ENCODE measurements at regions not wholly inside any gene's neighbourhood (a gene's known extent, or its start where the extent isn't known, plus 50 kb on each side); places are given as distances from the start of the nearest gene placed in this dataset.

DNA sequence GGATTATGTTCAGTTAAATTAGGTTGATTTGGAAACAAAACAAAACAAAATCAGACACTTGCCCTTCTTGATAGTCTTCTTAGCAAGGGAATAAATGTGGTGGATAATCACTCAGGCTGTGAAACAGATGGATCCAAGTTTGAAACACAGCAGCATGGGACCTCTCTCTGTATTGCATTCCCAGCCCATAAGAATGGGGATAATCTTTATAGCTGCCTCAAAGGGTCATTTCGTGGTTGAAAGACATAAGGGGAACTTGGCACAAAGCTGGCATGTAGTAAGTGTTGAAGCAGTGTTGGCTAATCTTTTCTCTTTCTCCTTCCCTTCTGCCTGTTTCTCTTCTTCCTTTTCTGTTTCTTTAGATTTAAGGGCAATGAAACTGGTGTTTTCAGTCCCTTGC, 333.9 kb upstream of the TLE4 start:
- DNase-seq: peak; percentile 46

DNA sequence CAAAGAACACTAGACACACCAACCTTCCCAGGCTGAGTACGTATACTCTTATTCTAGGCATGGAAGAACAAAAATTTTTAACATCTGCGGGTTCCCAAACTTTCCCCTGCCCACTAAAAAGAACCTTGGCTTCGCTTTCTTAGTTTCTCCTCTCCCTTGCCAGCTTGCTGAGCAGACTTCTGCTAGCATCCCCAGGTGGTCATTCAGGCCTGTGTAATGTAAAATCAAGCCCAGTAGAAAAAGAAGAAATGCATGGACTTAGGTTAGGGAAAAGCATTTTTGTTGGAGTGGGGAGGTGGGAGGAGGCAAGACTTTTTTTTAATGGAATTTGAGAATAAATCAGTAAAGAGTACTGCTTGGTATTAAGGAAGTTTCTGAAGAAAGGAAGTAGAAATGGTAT, 331.0 kb upstream of the TLE4 start:
- DNase-seq: no peak

DNA sequence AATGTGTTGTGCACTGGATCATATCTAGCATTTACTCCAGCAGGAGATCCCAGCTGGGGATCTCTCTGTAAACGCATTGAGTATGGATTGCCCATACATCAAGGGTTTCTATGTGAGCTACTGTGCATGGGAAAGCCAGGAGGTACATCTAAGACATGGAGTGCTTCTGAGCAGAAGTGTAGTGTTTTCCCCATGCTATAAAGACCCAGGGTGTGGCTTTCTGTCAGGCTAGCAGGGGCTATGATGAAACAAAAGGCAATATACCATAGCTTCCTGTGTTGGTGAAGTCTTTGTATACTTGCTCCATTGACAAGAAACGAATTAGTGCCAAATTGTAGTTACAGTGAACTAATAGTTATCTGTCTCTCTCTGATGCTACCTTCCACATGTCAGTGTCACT, 329.3 kb upstream of the TLE4 start:
- DNase-seq: no peak

DNA sequence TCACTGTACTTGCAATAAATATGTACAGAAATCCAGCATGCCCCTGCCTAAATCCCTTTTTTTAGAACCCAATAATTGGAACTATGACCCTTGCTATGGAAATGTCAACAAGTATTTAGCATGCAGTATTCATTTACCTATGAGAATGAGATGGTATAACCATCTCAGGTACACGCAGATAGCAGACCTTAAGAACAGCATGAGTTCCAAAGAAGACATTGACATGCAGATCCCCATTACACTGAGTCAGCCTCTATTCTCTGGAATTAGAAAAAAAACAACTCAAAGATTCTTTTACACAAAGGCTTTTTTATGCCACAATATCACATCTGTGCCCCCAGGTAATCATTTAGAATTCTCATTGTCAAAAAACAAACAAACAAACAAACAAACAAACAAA, 325.6 kb upstream of the TLE4 start:
- DNase-seq: no peak

DNA sequence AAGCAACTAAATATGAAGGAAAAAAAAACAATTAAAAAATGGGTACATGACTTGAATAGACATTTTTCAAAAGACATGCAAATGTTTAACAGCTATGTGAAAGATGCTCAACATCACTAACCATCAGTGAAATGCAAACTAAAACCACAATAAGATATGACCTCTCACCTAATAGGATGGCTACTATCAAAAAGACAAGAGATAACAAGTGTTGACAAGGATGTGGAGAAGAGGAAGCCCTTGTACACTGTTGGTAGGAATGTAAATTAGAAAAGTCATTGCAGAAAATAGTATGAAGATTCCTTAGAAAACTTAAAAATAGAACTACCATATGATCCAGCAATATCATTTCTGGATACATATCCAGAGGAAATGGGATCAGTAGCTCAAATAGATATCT, 324.7 kb upstream of the TLE4 start:
- no peak for DNase-seq

DNA sequence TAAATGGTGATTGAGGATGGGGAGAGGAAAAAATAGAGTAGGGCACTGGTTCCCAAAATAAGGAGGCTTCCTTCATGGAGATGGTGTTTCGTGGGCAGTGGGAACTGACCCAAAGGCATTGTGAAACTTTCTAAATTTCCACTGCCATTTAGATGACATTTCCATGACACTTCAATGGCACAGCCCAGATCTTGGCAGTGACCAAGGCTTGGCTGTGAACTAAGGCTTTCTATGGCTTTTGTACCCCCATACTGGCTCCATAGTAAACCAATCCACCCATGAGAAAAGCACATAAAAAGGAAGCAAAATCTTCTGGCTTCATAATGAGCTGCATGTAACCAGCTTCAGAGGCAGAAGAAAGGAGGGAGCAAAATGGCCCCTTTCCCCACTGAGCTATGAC, 321.0 kb upstream of the TLE4 start:
- no peak for DNase-seq

DNA sequence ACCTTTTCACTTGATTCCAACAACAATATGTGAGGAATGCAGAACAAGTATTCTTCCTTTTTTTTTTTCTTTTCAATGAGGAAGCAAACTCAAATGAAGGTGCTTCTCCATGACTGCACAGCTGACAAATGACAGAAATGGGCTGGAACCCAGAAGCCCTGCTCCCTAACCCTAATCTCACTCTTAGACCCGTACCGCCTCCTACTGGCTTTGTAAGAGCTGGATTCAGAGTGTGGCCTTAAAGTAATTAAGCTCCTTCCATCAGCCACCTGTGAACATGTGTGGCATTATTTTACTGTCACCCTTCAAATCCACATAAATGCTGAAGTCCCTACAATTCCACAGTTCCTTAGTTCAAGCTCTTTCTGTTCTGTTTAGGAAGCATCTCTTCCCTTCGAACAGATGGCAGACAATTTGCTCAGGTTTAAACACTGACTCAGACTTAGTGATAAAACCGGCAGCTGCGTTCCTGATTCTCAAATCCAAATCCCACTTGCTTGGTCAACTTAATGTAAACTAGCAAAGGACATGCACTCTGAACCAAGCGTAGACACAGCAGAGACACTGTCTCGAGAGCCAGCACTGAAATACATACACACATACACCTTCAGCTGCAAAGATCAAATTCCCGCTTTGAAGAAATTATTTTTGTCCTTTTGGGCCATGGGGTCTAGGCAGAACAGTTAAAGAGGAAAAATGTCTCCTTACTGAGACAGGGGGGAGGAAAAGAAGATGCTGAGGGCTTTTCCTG, 316.7 kb upstream of the TLE4 start:
- DNase-seq: peak; percentile 10

DNA sequence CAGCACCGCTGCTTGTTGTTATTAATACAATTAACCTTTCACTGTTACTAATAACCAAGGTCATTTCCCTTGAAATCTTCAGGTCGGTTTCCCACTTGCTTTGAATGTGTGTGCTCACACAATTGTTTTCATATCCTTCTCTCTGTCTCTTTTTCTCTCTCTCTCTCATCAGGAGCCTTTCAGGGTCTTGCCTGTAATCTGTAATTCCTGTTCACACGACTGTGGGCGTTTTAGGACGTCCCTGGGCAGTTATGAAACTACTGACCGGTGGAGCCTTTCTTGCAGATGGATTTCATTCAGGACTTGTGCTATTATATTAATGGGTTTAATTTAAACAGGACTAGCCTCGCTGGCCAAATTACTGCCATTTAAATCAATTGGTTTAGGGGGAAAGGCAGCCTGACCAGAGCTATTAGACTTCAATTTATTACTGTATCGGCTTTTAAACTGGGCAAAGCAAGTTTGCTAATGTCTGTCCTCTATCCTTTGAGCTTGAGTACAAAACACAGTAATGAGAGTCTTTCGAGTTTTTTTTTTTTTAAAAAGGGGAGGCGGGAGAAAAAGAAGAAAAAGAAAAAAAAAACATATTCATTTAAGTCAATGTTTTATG, 316.0 kb upstream of the TLE4 start:
- no peak for DNase-seq

DNA sequence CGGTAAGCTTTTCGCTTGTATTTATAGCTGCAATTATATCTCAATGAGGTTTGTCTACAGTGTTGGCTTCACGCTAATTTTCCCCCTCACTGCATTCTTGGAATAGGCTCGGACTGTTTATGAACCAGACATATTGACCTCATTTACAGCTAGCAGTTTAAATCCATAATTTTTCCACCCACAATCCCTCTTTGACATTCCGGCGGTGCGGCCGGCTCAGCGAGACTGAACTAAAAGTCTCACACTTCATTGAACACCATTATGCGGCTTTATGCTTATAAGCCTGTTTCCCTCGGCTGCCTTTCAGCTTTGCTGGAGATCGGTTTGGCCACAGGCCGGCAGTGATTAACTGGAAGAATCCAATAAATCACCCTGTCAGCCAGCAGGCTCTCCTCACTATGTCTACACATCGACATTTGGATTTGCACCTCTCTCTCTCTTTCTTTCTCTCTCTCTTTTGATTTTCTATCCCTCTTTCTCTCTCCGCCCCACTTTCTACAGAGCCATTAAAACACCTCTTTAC, 315.0 kb upstream of the TLE4 start:
- peak; percentile 77 for DNase-seq

DNA sequence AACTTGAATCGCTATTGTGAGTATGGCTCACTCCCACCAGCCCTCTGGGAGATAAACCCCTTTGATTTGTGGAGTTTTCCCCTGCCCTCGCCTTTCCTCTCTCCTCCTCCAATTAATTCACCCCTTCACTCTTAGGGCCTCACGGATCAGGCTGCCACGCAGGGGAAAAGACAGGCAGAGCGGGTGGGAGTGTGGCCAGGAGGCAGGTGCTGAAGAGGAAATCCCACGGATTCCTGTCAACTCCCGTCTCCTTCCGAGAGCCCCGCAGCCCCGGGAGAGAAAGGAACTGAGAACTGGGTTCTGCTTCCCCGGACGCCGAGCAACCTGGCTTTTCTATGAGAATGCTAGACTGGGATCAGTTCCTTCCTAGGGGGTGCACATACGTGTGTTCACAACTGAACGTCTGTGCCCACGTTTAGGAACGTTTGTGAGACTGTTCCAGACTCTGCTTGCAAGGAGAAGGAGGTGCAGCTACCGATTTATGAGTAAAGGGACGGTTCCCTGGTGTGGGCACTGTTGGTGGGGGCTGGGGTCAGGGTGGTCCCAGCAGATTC, 314.5 kb upstream of the TLE4 start:
- DNase-seq: no peak

DNA sequence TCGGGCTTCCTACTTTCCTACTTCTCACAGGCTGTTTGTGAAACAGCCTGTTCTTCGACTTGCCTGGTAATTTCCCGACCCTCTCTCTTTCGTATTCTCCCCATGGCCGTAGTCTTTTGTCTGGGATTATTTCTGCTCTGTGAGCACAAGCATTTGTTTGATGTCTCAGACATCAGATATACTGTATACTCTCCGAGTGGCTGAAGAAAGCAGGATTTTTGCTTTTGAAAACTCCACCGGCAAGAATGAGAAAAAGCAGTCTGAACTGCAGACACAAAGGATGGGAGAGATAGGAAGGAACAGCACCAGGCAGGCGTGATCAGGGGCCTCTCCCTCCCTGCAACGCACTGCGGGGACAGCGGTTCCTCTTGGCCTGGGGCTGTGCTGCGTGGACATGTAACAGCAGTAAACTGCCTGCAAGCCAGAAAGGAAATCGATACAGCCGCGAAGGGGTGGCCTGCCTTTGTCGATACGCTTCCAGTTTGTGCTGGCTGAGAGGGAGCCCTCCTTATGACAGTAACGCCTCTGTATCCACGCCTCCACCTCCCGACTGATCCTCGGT, 313.9 kb upstream of the TLE4 start:
- DNase-seq: no peak

DNA sequence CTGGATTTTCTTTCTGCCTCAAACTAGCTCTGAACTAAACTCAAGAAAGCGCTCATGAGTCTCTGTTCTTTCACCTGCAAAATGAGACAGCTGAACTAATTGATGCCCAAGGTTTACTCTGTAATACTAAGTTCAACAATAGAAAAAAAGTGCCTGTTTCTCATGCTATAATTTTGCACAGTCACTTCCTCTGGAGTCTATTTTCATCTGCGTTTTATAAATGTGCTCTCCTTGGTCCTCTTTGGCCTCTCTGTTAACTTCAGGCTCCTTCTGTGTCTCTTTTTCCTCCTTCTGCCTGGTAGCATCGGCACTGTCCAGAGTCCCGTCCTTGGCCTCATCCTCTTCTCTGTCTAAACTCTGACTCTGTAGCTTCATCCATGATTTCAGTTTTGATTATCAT, 311.9 kb upstream of the TLE4 start:
- no peak for DNase-seq

DNA sequence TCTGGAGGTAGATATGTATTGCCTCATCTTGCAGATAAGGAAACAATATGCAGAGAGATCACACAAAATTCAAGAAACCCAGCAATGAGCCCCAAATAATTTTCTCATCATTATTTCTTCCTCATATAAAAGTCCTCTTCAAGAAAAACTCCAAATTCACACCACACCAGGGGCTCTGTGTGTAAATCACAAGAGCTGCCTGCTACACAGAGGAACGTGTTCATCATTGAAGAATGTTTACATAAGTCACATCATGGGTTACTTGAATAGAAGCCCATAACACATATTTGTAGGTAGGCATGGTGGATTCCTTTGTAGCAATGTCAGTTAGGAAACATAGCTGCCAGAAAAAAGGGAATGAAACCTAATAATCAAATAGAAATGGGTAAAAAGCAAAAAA, 308.1 kb upstream of the TLE4 start:
- DNase-seq: peak; percentile 63

DNA sequence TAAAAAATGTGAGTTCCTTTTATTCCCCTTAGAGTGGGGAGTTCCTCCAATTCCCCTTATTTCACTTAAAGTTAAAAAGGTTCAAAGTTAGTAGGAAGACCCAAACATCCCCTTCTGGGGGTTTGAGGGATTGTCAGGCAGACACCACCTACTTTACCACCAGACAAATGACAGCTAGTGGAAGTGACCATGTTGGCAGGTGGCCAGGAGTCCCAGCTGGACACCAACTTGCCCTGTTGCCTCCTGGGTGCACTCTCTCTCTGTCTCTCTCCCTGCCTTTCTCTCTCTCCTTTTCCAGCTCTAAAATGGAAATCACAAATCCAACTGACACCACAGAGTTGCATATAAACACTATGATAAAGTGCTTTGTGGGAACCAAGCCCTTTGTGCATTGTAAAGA, 307.7 kb upstream of the TLE4 start:
- no peak for DNase-seq

DNA sequence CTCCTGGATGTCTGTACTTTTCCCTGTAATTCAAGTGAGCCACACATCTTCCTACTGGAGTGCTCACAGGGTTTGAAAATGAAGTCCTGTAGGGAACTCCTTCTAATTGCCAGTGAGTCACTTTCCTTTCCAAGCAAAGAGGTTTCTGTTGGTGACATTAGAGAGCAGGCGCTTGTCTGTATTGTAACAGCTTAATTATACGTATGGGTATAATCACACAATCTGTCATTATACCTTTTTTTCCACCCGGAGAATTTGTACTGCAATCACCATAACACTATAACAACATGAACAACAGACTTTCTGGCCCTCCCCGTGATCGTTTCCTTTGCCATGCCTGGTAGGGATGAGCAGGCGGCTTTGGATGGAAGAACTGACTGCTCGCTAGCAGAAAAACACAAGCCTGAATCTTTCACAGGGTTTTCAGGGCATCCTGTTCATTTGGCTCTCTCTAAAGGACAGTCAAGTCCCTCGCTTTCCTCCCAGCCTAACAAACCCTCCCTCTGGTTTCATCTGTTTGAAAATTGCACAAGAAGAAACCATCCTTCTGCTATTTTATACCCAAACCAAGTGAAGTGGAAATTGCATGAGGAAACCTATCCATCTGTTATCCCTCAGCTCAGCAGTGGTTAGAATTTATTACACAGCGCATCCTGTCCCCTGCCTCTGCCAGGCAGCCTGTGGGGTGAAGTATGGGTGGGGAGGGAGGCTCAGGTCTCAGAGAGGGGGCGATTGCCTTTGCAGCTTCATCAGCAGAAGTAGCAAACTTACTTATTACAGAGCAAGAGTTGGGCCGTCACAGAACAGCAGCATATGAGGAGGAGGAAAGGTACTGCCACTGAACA, 307.0 kb upstream of the TLE4 start:
- peak; percentile 31 for DNase-seq

DNA sequence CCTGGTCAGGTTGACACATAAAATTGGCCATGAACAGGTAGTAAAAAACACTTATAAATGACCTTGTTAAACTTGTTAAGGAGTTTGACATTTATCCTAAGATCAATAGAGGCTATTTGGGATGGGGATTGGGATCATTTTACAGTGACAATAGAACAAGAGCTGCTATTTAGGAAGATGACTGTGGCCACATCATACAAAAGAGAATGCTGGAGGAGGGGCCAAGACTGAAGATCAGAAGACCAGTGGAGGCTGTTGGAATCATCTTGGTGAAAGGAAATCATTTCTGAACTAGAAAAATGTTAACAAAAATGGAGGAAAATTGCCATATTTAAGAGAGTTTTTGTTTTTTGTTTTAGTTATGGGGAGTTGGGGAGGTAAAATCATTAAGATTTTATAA, 304.8 kb upstream of the TLE4 start:
- peak; percentile 42 for DNase-seq

DNA sequence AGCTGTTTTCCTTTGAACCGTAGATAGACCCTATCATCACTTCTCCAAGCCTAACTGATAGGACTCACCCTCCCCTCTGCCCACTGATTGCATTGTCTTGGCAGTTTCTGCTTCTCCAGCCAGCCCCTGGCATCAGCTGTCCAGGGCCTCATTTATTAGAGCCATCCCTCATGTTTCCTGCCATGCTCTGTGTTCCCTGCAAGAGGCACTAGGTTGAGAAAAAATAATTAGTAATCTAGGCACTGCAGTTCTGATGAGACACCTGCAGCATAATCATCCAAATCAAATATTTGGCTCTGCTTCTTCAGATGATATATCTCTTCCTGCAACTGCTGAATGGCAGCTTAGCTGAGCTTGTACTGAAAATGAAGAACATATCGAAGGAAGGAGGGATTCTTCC, 303.0 kb upstream of the TLE4 start:
- DNase-seq: no peak

DNA sequence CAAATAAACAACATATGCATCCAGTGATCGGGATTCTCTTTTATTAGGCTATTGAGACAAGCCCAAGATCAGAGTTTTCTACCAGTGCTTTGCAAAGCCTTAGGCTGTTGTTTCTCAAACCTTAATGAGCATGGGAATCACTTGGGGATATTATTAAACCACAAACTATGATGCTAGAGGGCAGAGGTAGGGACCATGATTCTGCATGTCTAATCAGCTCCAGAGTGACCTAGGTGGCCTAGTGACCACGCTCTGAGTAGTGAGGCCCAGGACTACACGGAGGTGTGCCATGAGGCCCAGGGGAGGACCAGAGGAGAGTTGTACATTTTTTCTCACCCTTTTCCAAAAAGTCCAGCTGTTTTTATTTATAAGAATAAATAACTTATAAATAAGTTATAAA, 298.5 kb upstream of the TLE4 start:
- DNase-seq: no peak

DNA sequence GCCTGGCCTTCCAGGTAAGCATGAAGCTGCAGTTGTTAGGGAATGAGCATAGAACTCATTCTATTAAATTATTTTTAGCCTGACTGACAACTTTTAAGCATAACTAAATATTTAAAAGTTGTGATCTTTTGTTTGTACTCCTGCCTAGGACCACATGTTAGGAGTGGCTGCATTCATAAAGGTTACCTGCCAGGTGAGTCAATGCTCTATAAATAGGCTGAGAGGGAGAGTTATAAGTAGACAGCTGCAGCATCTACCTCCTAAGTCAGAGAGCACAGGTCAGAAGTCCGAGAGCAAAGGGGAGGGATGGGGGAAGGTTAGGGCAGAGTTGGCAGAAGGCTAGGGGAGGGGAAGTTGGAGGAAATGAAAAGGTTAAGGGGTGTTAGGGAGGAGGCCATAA, 292.4 kb upstream of the TLE4 start:
- no peak for DNase-seq

DNA sequence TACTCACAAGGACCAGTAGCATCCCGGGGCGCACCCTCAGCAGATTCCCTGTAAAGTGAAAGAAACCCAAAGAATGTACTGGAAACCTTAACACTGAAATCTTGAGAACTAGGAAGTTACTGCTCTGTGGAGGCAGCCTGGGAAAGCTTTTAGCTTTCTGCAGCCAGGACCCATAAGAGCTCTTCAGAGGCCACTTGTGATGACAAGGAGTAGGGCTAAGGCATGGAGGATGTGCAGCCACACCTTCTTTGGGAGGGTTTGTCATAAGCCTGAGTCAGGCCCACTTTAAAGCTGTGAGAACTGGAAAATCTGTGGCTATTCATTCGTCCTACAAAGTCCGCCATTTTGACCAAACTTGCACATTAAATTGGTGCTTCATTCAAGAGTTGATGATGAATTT, 291.1 kb upstream of the TLE4 start:
- no peak for DNase-seq

DNA sequence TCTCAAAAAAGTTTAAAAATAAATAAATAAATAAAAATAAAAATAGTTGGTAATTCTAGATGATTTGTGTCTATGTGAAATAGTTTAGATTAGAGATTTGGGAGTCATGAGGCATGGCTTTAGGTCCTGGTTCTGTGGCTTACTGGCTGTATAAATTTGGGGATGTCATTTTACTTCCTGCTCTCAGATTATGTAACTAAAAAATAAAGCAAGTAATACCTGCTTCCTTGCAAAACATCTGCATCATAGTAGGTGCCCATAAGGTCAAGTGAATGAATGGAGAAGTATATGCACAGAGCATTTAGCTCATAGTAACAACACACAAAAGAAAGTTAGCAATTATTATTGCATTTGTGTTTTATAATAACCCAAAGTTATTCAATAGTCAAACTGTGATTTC, 287.7 kb upstream of the TLE4 start:
- no peak for DNase-seq

DNA sequence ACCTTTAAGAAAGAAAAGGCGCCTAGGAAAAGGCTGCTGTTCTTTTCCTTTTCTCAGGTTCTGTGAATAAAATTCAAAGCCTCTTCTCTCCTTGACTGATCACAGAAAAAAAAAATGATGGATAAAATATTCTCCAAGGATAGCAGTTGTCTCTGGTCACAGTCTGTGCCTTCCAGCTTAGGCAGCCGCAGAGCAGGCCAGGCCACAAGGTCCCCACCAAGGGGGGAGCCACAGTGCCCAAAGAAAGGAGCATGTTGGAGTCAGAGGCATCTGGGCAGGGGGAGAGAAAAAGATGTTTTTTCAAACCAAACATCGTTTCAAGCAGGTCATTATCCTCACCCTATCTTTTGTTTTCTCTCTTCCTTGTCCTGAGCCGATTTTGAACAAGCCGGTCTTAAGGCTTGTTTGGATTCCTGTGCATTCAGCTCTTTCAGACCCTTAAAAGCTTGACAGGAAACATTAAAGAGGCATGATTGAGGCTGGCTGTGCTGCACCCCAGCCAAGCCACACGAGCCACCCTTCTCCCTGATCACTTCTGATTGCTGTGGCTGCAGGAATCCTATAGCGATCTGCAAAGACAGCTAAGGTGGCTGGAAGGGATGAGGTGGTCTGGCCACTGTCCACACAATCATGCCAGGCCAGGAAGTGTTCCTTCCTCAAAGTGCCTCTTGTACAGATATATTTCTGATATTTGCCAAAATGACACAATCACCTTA, 284.6 kb upstream of the TLE4 start:
- no peak for DNase-seq

Measured in EL (cell line).